Tibial artery (tissue), 4 donors: ENCODE measurements at regions not wholly inside any gene's neighbourhood (a gene's known extent, or its start where the extent isn't known, plus 50 kb on each side); places are given as distances from the start of the nearest gene placed in this dataset.

Experiments
- DNase-seq, 2 donors: peaks; one replicate each; pipeline ENCODE4 v3.0.0-alpha.2; 2019
- H3K27ac ChIP-seq, 2 donors: fragments of 200-600 bp; sonication (generic) in 1 of 2; 1 replicate in 1 of 2; 2 replicates in 1 of 2; pipeline ENCODE4 v1.5.1; 2018 to 2019; ENCODE audit warnings: mild to moderate bottlenecking in 1 of 2
- H3K27me3 ChIP-seq, 2 donors: fragments of 200-600 bp; sonication (generic) in 1 of 2; one replicate each; pipeline versions ENCODE4 v1.5.1 to v1.6.0; 2016 to 2019
- H3K36me3 ChIP-seq, 3 donors: fragments of 200-600 bp; sonication (generic) in 2 of 3; one replicate each; pipeline ENCODE4 v1.5.1; 2016 to 2019; ENCODE audit warnings: mild to moderate bottlenecking in 2 of 3
- H3K4me1 ChIP-seq, 4 donors: fragments of 200-600 bp; sonication (generic) in 2 of 4; 1 replicate in 3 of 4; 2 replicates in 1 of 4; pipeline ENCODE4 v1.5.1; 2016 to 2019
- H3K4me3 ChIP-seq, 2 donors: fragments of 200-600 bp; sonication (generic) in 1 of 2; 1 replicate in 1 of 2; 2 replicates in 1 of 2; pipeline ENCODE4 v1.5.1; 2018 to 2019; ENCODE audit warnings: mild to moderate bottlenecking in 2 of 2
- H3K9me3 ChIP-seq, 3 donors: fragments of 200-600 bp; sonication (generic) in 1 of 3; one replicate each; pipeline ENCODE4 v1.5.1; 2016 to 2019
- CTCF ChIP-seq, 2 experiments: fragments of 200-600 bp in 1 of 2; fragments of 450-650 bp in 1 of 2; IDR thresholded peaks; one replicate each; pipeline ENCODE4 v1.5.1; 2017 to 2019; ENCODE audit warnings: antibody characterized with exemption in 2 of 2, mild to moderate bottlenecking in 1 of 2, moderate library complexity in 1 of 2
- intact Hi-C: fragments of 100-400 bp; cut with DNase I; formaldehyde crosslinking; loops from one replicate; pipeline ENCODE4 v1.15.0; 2023; ENCODE audit warnings: low total_unique reads

GRCh38 chr5:73273379-73274050 is 100.5 kb downstream of the TMEM174 start:
- intact Hi-C loops, result no loop called here
- DNase-seq, result no peak
- H3K27ac ChIP-seq, result no peak overlapping the region
- peaks cover 0 to 11% (median 0%) of the 10 kb centered on the region in 4 donors for H3K4me1 ChIP-seq
- no peak overlapping the region for H3K4me3 ChIP-seq
- TF ChIP-seq CTCF (IDR thresholded peaks at IDR 0.05), result no peak
- peaks cover 0 to 17% of the 10 kb centered on the region in 2 donors for H3K27me3 ChIP-seq
- peaks cover 0 to 2% (median 0%) of the 10 kb centered on the region in 3 donors for H3K9me3 ChIP-seq
- no peaks in the 10 kb centered on the region for H3K36me3 ChIP-seq

GRCh38 chr5:73272351-73272750 is 99.4 kb downstream of the TMEM174 start:
- Histone ChIP-seq H3K9me3 (peaks cover 0 to 2% (median 0%) of the 10 kb centered on the region in 3 donors), H3K4me3 (no peak overlapping the region), H3K4me1 (peaks cover 0 to 11% (median 0%) of the 10 kb centered on the region in 4 donors), H3K36me3 (no peaks in the 10 kb centered on the region), H3K27me3 (peaks cover 0 to 17% of the 10 kb centered on the region in 2 donors), H3K27ac (no peak overlapping the region)
- no peak for TF ChIP-seq CTCF (IDR thresholded peaks at IDR 0.05)
- intact Hi-C loops, result no loop called here
- no peak for DNase-seq

GRCh38 chr5:73268826-73269225 is 95.8 kb downstream of the TMEM174 start:
- no peak for DNase-seq
- TF ChIP-seq CTCF (IDR thresholded peaks at IDR 0.05), result no peak
- intact Hi-C loops, result no loop called here

GRCh38 chr5:73267766-73268435 is 94.9 kb downstream of the TMEM174 start:
- no peak for TF ChIP-seq CTCF (IDR thresholded peaks at IDR 0.05)
- peaks cover 0 to 8% of the 10 kb centered on the region in 2 donors for H3K27me3 ChIP-seq
- no peak overlapping the region for H3K4me3 ChIP-seq
- no peaks in the 10 kb centered on the region for H3K36me3 ChIP-seq
- H3K4me1 ChIP-seq, result no peaks in the 10 kb centered on the region
- no peak for DNase-seq
- H3K27ac ChIP-seq, result no peak overlapping the region
- intact Hi-C loops, result no loop called here
- H3K9me3 ChIP-seq, result peaks cover 0 to 2% (median 0%) of the 10 kb centered on the region in 3 donors

More at GRCh38 chr5:73268826-73269225, 95.8 kb downstream of the TMEM174 start:
- Histone ChIP-seq H3K27me3 (peaks cover 0 to 13% of the 10 kb centered on the region in 2 donors), H3K27ac (no peak overlapping the region), H3K9me3 (peaks cover 0 to 2% (median 0%) of the 10 kb centered on the region in 3 donors), H3K4me3 (no peak overlapping the region), H3K4me1 (no peaks in the 10 kb centered on the region), H3K36me3 (no peaks in the 10 kb centered on the region)

GRCh38 chr5:73266925-73267765 is 94.2 kb downstream of the TMEM174 start:
- Histone ChIP-seq H3K27me3 (peaks cover 0 to 8% of the 10 kb centered on the region in 2 donors), H3K27ac (no peak overlapping the region), H3K36me3 (no peaks in the 10 kb centered on the region), H3K9me3 (peaks cover 0 to 2% (median 0%) of the 10 kb centered on the region in 3 donors), H3K4me1 (no peaks in the 10 kb centered on the region), H3K4me3 (no peak overlapping the region)
- no peak for DNase-seq
- TF ChIP-seq CTCF (IDR thresholded peaks at IDR 0.05), result no peak
- intact Hi-C loops, result no loop called here
